ENCODE measurements at regions not wholly inside any gene's neighbourhood (a gene's known extent, or its start where the extent isn't known, plus 50 kb on each side); places are given as distances from the start of the nearest gene placed in this dataset.
A peak's percentile ranks its signal among the peaks of the same experiment; 100 is the strongest.

DNA sequence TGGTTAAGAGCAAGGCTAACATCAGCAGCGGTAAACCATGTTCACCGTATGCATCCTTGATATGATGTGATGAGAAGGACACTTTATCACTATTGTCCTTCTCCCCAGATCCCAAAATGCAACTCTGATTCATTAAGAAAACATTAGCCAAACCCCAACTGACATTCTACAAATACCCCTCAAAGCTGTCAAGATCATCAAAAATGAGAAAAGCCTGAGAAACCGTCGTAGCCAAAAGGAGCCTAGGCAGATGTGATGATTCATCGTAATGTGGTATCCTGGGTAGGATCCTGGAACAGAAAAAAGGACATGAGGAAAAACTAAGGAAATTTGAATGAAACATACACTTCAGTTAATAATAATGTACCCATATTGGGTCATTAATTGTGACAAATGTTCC lies 67.3 kb upstream of the ST6GAL2 start:
- H2AFZ ChIP-seq (ENCODE audit: insufficient read depth, low read length, poor library complexity), result no peak overlapping the region
- H3K23ac ChIP-seq (ENCODE audit: low read length), result no peak overlapping the region
- no CpG with 5 or more reads among the region's 5 CpGs for WGBS (ENCODE audit: extremely low coverage, insufficient coverage, insufficient read length)
- peaks cover 2% of the 10 kb centered on the region for H3K79me1 ChIP-seq (ENCODE audit: low read length)
- H3K14ac ChIP-seq (ENCODE audit: low read length), result no peak overlapping the region
- DNase-seq, result no peak
- H3K36me3 ChIP-seq (ENCODE audit: control insufficient read depth in 1 of 2, insufficient read depth in 2 of 2, low read length in 2 of 2), result no peaks in the 10 kb centered on the region
- no peaks in the 10 kb centered on the region for H3K9me3 ChIP-seq (ENCODE audit: insufficient read depth, low read depth, low read length)
- H3K9ac ChIP-seq (ENCODE audit: low read length), result no peak overlapping the region
- no peak overlapping the region for H2BK12ac ChIP-seq (ENCODE audit: low read length)
- no peak overlapping the region for H2BK120ac ChIP-seq (ENCODE audit: insufficient read depth, low read length, poor library complexity)
- no peak overlapping the region for H3K18ac ChIP-seq (ENCODE audit: low read length)
- no peak overlapping the region for H2BK5ac ChIP-seq (ENCODE audit: low read depth, low read length, poor library complexity)
- H3K4me1 ChIP-seq (ENCODE audit: control insufficient read depth in 1 of 2, insufficient read depth in 2 of 2, low read length in 2 of 2), result no peaks in the 10 kb centered on the region
- no peaks in the 10 kb centered on the region for H3K27me3 ChIP-seq (ENCODE audit: insufficient read depth, low read length)
- no peaks in the 10 kb centered on the region for H3K79me2 ChIP-seq (ENCODE audit: control insufficient read depth, insufficient read depth, low read length, poor library complexity)
- H3K4me2 ChIP-seq (ENCODE audit: low read length), result no peak overlapping the region
- H3K4me3 ChIP-seq (ENCODE audit: low read depth, low read length), result no peak overlapping the region
- H4K12ac ChIP-seq (ENCODE audit: low read depth, low read length), result no peak overlapping the region
- no peak overlapping the region for H4K91ac ChIP-seq (ENCODE audit: low read depth, low read length)
- H3K27ac ChIP-seq (ENCODE audit: low read depth, low read length), result no peak overlapping the region
- H3K4ac ChIP-seq (ENCODE audit: low read depth, low read length), result no peak overlapping the region
- H4K8ac ChIP-seq (ENCODE audit: low read depth, low read length), result no peak overlapping the region
- no peak overlapping the region for H2AK5ac ChIP-seq (ENCODE audit: low read length)

- Histone ChIP-seq H3K27ac (ENCODE audit: low read depth, low read length) (no peak overlapping the region), H3K14ac (ENCODE audit: low read length) (no peak overlapping the region), H3K23ac (ENCODE audit: low read length) (no peak overlapping the region), H3K9me3 (ENCODE audit: insufficient read depth, low read depth, low read length) (no peaks in the 10 kb centered on the region), H3K18ac (ENCODE audit: low read length) (no peak overlapping the region), H4K8ac (ENCODE audit: low read depth, low read length) (no peak overlapping the region), H2BK5ac (ENCODE audit: low read depth, low read length, poor library complexity) (no peak overlapping the region), H2AK5ac (ENCODE audit: low read length) (no peak overlapping the region), H3K4me3 (ENCODE audit: low read depth, low read length) (no peak overlapping the region), H2AFZ (ENCODE audit: insufficient read depth, low read length, poor library complexity) (no peak overlapping the region), H3K36me3 (ENCODE audit: control insufficient read depth in 1 of 2, insufficient read depth in 2 of 2, low read length in 2 of 2) (no peaks in the 10 kb centered on the region), H3K79me1 (ENCODE audit: low read length) (peaks cover 2% of the 10 kb centered on the region), H3K27me3 (ENCODE audit: insufficient read depth, low read length) (no peaks in the 10 kb centered on the region), H2BK12ac (ENCODE audit: low read length) (no peak overlapping the region), H3K9ac (ENCODE audit: low read length) (no peak overlapping the region), H3K4ac (ENCODE audit: low read depth, low read length) (no peak overlapping the region), H4K12ac (ENCODE audit: low read depth, low read length) (no peak overlapping the region), H3K4me2 (ENCODE audit: low read length) (no peak overlapping the region), H4K91ac (ENCODE audit: low read depth, low read length) (peak overlapping the region; percentile 18), H2BK120ac (ENCODE audit: insufficient read depth, low read length, poor library complexity) (no peak overlapping the region), H3K79me2 (ENCODE audit: control insufficient read depth, insufficient read depth, low read length, poor library complexity) (no peaks in the 10 kb centered on the region), H3K4me1 (ENCODE audit: control insufficient read depth in 1 of 2, insufficient read depth in 2 of 2, low read length in 2 of 2) (no peaks in the 10 kb centered on the region)
- no CpG with 5 or more reads among the region's 5 CpGs for WGBS (ENCODE audit: extremely low coverage, insufficient coverage, insufficient read length)
- no peak for DNase-seq
These were observed 67.8 kb upstream of the ST6GAL2 start for GRCh38 chr2:106953779-106954178.

DNA sequence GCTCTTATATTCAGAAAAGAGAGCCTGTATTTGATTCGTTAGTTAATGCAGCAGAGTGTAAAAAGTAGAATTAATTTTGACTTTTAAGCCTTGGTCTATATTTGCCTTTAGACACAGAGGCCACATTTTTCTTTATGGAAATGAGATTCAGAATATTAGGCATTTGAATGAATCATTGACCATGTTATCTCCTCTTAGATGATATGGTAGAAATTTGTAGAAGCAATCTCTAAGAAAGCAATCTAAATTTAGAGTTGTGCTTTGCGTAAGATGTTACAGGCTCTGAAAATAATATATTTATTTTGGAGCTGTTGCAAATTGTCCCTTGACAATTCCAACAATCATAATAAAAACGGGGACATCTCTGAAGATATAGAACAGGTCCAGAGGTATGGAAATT lies 68.3 kb upstream of the ST6GAL2 start:
- Histone ChIP-seq H3K18ac (ENCODE audit: low read length) (no peak overlapping the region), H2BK120ac (ENCODE audit: insufficient read depth, low read length, poor library complexity) (no peak overlapping the region), H3K36me3 (ENCODE audit: control insufficient read depth in 1 of 2, insufficient read depth in 2 of 2, low read length in 2 of 2) (no peaks in the 10 kb centered on the region), H3K27ac (ENCODE audit: low read depth, low read length) (no peak overlapping the region), H4K12ac (ENCODE audit: low read depth, low read length) (no peak overlapping the region), H4K8ac (ENCODE audit: low read depth, low read length) (no peak overlapping the region), H3K27me3 (ENCODE audit: insufficient read depth, low read length) (no peaks in the 10 kb centered on the region), H3K9me3 (ENCODE audit: insufficient read depth, low read depth, low read length) (no peaks in the 10 kb centered on the region), H3K79me2 (ENCODE audit: control insufficient read depth, insufficient read depth, low read length, poor library complexity) (no peaks in the 10 kb centered on the region), H2AFZ (ENCODE audit: insufficient read depth, low read length, poor library complexity) (no peak overlapping the region), H3K14ac (ENCODE audit: low read length) (no peak overlapping the region), H3K4me2 (ENCODE audit: low read length) (no peak overlapping the region), H3K4ac (ENCODE audit: low read depth, low read length) (no peak overlapping the region), H3K23ac (ENCODE audit: low read length) (no peak overlapping the region), H3K4me1 (ENCODE audit: control insufficient read depth in 1 of 2, insufficient read depth in 2 of 2, low read length in 2 of 2) (no peaks in the 10 kb centered on the region), H2BK12ac (ENCODE audit: low read length) (no peak overlapping the region), H3K9ac (ENCODE audit: low read length) (no peak overlapping the region), H2AK5ac (ENCODE audit: low read length) (no peak overlapping the region), H2BK5ac (ENCODE audit: low read depth, low read length, poor library complexity) (no peak overlapping the region), H3K4me3 (ENCODE audit: low read depth, low read length) (no peak overlapping the region), H3K79me1 (ENCODE audit: low read length) (peaks cover 3% of the 10 kb centered on the region), H4K91ac (ENCODE audit: low read depth, low read length) (no peak overlapping the region)
- no peak for DNase-seq
- no CpG with 5 or more reads among the region's 3 CpGs for WGBS (ENCODE audit: extremely low coverage, insufficient coverage, insufficient read length)

DNA sequence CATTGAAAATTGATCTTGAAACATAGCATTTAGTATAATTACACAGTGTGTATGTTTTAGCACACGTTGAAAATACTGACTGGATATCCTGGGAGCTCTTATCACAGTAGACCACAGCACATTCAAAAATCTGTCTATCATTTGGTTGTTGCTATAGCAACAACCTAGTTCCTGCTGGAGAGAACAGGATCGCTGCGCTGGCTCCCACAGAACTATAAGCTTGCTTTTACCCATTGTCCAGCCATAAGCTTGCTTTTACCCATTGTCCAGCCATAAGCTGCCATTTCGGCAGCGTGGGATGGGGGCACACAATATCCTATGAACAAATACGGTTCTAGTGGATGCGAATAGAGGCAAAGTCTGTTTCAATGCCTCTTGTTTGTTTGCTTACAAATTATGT lies 70.4 kb upstream of the ST6GAL2 start:
- Histone ChIP-seq H3K4me1 (ENCODE audit: control insufficient read depth in 1 of 2, insufficient read depth in 2 of 2, low read length in 2 of 2) (peaks cover 2% of the 10 kb centered on the region in 2 experiments), H4K91ac (ENCODE audit: low read depth, low read length) (peak overlapping the region; percentile 83), H2BK5ac (ENCODE audit: low read depth, low read length, poor library complexity) (peak overlapping the region; percentile 46), H2BK120ac (ENCODE audit: insufficient read depth, low read length, poor library complexity) (peak overlapping the region; percentile 63), H3K36me3 (ENCODE audit: control insufficient read depth in 1 of 2, insufficient read depth in 2 of 2, low read length in 2 of 2) (no peaks in the 10 kb centered on the region), H3K79me1 (ENCODE audit: low read length) (peaks cover 11% of the 10 kb centered on the region), H3K4ac (ENCODE audit: low read depth, low read length) (peak overlapping the region; percentile 28), H3K9me3 (ENCODE audit: insufficient read depth, low read depth, low read length) (no peaks in the 10 kb centered on the region), H3K9ac (ENCODE audit: low read length) (no peak overlapping the region), H3K4me2 (ENCODE audit: low read length) (no peak overlapping the region), H4K12ac (ENCODE audit: low read depth, low read length) (no peak overlapping the region), H3K4me3 (ENCODE audit: low read depth, low read length) (no peak overlapping the region), H3K23ac (ENCODE audit: low read length) (no peak overlapping the region), H3K79me2 (ENCODE audit: control insufficient read depth, insufficient read depth, low read length, poor library complexity) (no peaks in the 10 kb centered on the region), H3K27me3 (ENCODE audit: insufficient read depth, low read length) (no peaks in the 10 kb centered on the region), H2BK12ac (ENCODE audit: low read length) (peak overlapping the region; percentile 91), H3K18ac (ENCODE audit: low read length) (no peak overlapping the region), H2AFZ (ENCODE audit: insufficient read depth, low read length, poor library complexity) (no peak overlapping the region), H3K27ac (ENCODE audit: low read depth, low read length) (peak overlapping the region; percentile 39), H3K14ac (ENCODE audit: low read length) (peak overlapping the region; percentile 58), H4K8ac (ENCODE audit: low read depth, low read length) (no peak overlapping the region), H2AK5ac (ENCODE audit: low read length) (no peak overlapping the region)
- no peak for DNase-seq
- WGBS (ENCODE audit: extremely low coverage, insufficient coverage, insufficient read length), result no CpG with 5 or more reads among the region's 7 CpGs

Data from trophoblast cell (in vitro differentiated cells and primary cell).